ENCODE measurements at regions not wholly inside any gene's neighbourhood (a gene's known extent, or its start where the extent isn't known, plus 50 kb on each side); places are given as distances from the start of the nearest gene placed in this dataset.

- Histone ChIP-seq H3K4me3 (ENCODE audit: insufficient read depth, low read length) (no peak overlapping the region), H3K27ac (ENCODE audit: low read depth, low read length) (no peak overlapping the region)
Observed at GRCh38 chr11:96752221-96752620, 362.4 kb downstream of the JRKL start.

GRCh38 chr11:96753997-96754396 is 364.2 kb downstream of the JRKL start:
- Histone ChIP-seq H3K79me2 (ENCODE audit: insufficient read depth, low read length) (no peaks in the 10 kb centered on the region), H3K4me3 (ENCODE audit: insufficient read depth, low read length) (no peak overlapping the region), H3K36me3 (ENCODE audit: insufficient read depth, low read length) (no peaks in the 10 kb centered on the region), H4K20me1 (ENCODE audit: insufficient read depth, low read length) (no peaks in the 10 kb centered on the region), H3K27me3 (ENCODE audit: insufficient read depth, low read length) (no peaks in the 10 kb centered on the region), H3K4me2 (ENCODE audit: insufficient read depth, low read length) (no peak overlapping the region), H3K4me1 (ENCODE audit: insufficient read depth, low read length) (peaks cover 16% of the 10 kb centered on the region), H3K27ac (ENCODE audit: low read depth, low read length) (no peak overlapping the region), H3K9me3 (ENCODE audit: low read depth, low read length) (no peaks in the 10 kb centered on the region), H2AFZ (ENCODE audit: low read length) (no peak overlapping the region)
- TF ChIP-seq CTCF (IDR thresholded peaks at IDR 0.05; ENCODE audit: extremely low read depth, low read depth, low read length), result no peak
- DNase-seq (ENCODE audit: insufficient read length, low spot score, missing footprints), result no peak

More at GRCh38 chr11:96752221-96752620, 362.4 kb downstream of the JRKL start:
- H3K9me3 ChIP-seq (ENCODE audit: low read depth, low read length), result no peaks in the 10 kb centered on the region
- no peaks in the 10 kb centered on the region for H3K79me2 ChIP-seq (ENCODE audit: insufficient read depth, low read length)
- H3K4me2 ChIP-seq (ENCODE audit: insufficient read depth, low read length), result no peak overlapping the region
- H4K20me1 ChIP-seq (ENCODE audit: insufficient read depth, low read length), result no peaks in the 10 kb centered on the region
- H2AFZ ChIP-seq (ENCODE audit: low read length), result no peak overlapping the region
- H3K27me3 ChIP-seq (ENCODE audit: insufficient read depth, low read length), result no peaks in the 10 kb centered on the region
- TF ChIP-seq CTCF (IDR thresholded peaks at IDR 0.05; ENCODE audit: extremely low read depth, low read depth, low read length), result no peak
- peaks cover 28% of the 10 kb centered on the region for H3K4me1 ChIP-seq (ENCODE audit: insufficient read depth, low read length)
- DNase-seq (ENCODE audit: insufficient read length, low spot score, missing footprints), result peak; percentile 6
- H3K36me3 ChIP-seq (ENCODE audit: insufficient read depth, low read length), result no peaks in the 10 kb centered on the region

GRCh38 chr11:96755209-96755608 is 365.4 kb downstream of the JRKL start:
- Histone ChIP-seq H3K36me3 (ENCODE audit: insufficient read depth, low read length) (no peaks in the 10 kb centered on the region), H3K4me2 (ENCODE audit: insufficient read depth, low read length) (no peak overlapping the region), H3K79me2 (ENCODE audit: insufficient read depth, low read length) (no peaks in the 10 kb centered on the region), H3K27me3 (ENCODE audit: insufficient read depth, low read length) (no peaks in the 10 kb centered on the region), H3K4me3 (ENCODE audit: insufficient read depth, low read length) (no peak overlapping the region), H2AFZ (ENCODE audit: low read length) (no peak overlapping the region), H3K4me1 (ENCODE audit: insufficient read depth, low read length) (peaks cover 4% of the 10 kb centered on the region), H3K9me3 (ENCODE audit: low read depth, low read length) (no peaks in the 10 kb centered on the region), H3K27ac (ENCODE audit: low read depth, low read length) (no peak overlapping the region), H4K20me1 (ENCODE audit: insufficient read depth, low read length) (no peaks in the 10 kb centered on the region)
- TF ChIP-seq CTCF (IDR thresholded peaks at IDR 0.05; ENCODE audit: extremely low read depth, low read depth, low read length), result no peak
- no peak for DNase-seq (ENCODE audit: insufficient read length, low spot score, missing footprints)

- no peaks in the 10 kb centered on the region for H3K9me3 ChIP-seq (ENCODE audit: low read depth, low read length)
- H3K36me3 ChIP-seq (ENCODE audit: insufficient read depth, low read length), result no peaks in the 10 kb centered on the region
- no peak overlapping the region for H2AFZ ChIP-seq (ENCODE audit: low read length)
- no peak for DNase-seq (ENCODE audit: insufficient read length, low spot score, missing footprints)
- H3K27me3 ChIP-seq (ENCODE audit: insufficient read depth, low read length), result no peaks in the 10 kb centered on the region
- no peak overlapping the region for H3K4me2 ChIP-seq (ENCODE audit: insufficient read depth, low read length)
- no peak overlapping the region for H3K27ac ChIP-seq (ENCODE audit: low read depth, low read length)
- TF ChIP-seq CTCF (IDR thresholded peaks at IDR 0.05; ENCODE audit: extremely low read depth, low read depth, low read length), result no peak
- H3K4me1 ChIP-seq (ENCODE audit: insufficient read depth, low read length), result peaks cover 4% of the 10 kb centered on the region
- H4K20me1 ChIP-seq (ENCODE audit: insufficient read depth, low read length), result no peaks in the 10 kb centered on the region
- H3K4me3 ChIP-seq (ENCODE audit: insufficient read depth, low read length), result no peak overlapping the region
- H3K79me2 ChIP-seq (ENCODE audit: insufficient read depth, low read length), result no peaks in the 10 kb centered on the region
Observed at GRCh38 chr11:96755752-96756151, 365.9 kb downstream of the JRKL start.

Measured in osteoblast (primary cell).